T-helper 22 cell (primary cell): ENCODE measurements at regions not wholly inside any gene's neighbourhood (a gene's known extent, or its start where the extent isn't known, plus 50 kb on each side); places are given as distances from the start of the nearest gene placed in this dataset.
"Not testable (repeated sequence)": the region's sequence is repeated elsewhere in the genome, so short reads cannot be mapped to it uniquely, and the experiment has no call there.

Experiments used
- DNase-seq: peaks from one replicate; pipeline ENCODE4 v3.0.0-alpha.2; 2020; ENCODE audit warnings: low read depth

DNA sequence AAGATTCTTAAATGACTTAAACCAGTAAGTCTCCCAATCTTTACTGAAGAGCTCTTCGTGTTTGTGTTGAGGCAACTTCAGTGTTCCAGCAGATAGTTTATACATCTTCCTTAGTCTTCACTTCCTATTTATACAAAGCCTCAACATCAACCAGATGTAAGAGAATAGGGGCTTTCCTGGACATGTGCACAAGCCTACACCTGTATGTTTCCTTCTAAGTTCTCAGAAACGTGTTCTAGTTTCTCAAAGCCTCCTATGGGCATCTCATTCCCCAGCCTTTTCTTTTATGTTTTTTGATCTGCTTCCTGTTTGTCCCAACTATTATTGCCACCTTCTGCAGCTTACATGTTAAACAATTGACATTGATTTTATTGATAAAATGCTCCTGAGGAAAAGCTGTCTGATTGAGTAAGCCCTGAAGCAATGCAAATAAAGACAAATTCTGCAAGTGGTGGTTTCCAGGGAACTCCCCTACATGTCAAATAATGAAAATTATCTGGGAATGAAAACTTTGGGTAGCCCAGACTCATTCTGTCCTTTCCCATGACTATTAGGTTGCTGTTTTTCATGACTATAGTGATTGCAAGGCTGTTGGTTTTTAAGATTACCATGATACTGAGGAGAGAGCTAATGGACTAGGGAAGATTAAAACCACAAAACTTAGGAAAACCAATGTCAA lies 663.3 kb upstream of the ACVR2A start:
- no peak for DNase-seq

DNA sequence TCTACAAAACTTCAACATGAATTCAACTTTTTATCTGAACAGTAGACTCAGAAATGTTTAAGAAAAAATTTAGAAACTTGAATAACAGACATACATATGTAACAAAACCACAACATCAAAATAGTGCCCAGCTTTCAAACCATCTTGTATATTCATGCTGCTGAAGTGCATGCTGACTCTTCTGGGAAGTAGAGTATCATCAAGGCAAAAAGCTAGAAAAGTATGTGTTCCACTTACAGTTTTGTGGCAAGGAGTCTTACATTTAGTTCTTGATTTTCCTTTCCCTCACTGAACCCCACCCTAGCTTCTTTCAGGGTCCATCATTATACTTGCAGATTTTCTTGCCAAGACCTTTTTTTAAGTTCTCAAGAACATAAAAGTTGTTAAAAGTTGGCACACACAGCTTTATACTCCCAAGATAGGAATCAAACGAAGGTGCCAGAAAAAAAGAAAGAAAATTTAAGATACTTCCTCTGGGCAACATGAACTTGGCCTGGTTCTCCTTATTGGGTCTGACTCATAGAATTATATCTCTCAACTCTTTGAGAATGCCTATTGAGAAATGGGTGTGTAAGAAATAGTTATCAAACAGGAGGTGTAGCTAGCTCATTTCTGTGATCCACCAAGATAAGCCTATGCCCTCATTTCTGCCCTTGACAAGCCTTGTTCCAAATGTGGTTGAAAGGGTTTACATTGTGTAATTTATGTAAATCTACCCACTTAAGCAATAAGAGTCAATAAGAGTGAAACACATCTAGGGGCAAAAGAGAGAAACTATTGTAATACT lies 667.6 kb upstream of the ACVR2A start:
- DNase-seq, result no peak

DNA sequence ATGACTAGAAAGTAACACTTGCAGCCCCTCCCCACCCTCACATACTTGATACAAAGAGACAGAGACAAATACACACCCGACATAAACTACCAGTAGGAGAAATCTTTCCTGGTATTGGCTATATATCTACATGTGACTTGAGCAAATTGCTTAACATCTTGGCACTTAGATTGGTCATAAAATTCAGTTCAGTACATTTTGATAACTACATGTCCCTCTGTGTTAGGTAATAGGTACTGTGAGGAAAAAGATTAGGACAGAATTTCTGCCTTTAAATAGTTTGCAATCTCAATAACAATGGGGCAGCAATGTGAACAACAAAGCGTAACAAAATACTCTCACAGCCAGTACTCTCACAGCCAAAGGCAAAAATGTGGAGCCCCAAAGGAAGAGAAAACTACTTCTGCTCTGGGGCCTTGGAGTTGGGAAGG lies 670.0 kb upstream of the ACVR2A start:
- no peak for DNase-seq

DNA sequence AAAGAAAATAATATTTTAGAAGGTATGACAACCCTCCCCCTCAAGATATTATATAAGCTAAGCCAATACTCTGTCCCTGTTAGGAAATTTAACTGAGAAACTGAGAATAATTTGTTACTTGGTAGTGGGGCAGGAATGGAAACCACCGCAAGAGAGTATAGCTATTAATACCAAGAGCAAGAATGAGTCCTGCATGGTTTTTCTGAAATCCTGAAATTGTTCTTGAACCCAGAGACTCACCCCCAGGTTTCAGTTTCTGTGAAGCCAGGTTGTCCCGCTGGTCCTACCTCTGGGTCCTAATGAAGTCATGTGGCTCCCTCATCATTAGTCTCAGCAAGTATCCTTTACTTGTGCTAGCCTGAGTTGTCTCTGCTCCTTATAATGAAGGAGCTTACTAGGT lies 671.0 kb upstream of the ACVR2A start:
- DNase-seq, result no peak

GRCh38 chr2:147173189-147173581 lies 671.6 kb upstream of the ACVR2A start:
- DNase-seq, result no peak

- no peak for DNase-seq
Observed at GRCh38 chr2:147172493-147173188, 672.2 kb upstream of the ACVR2A start.

DNA sequence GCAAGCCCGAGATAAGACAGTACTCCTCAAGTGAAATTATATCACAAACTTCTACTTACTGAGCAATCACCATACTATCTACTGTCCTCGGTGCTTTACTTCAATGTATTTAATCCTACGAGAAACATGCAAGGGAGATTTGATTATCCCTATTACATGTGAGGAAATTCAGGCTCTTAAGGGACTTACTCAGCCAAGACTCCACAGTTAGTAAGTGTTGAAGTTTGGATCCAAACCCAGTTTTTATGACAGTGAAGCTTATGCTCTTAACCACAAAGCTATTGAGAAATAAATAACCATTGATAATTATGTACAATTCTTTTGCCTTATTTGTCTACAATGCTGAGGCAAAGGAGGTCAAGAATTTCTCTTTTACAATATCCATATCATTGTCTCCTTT lies 672.9 kb upstream of the ACVR2A start:
- no peak for DNase-seq

- no peak for DNase-seq
Observed at GRCh38 chr2:147170932-147171331, 673.9 kb upstream of the ACVR2A start.

DNA sequence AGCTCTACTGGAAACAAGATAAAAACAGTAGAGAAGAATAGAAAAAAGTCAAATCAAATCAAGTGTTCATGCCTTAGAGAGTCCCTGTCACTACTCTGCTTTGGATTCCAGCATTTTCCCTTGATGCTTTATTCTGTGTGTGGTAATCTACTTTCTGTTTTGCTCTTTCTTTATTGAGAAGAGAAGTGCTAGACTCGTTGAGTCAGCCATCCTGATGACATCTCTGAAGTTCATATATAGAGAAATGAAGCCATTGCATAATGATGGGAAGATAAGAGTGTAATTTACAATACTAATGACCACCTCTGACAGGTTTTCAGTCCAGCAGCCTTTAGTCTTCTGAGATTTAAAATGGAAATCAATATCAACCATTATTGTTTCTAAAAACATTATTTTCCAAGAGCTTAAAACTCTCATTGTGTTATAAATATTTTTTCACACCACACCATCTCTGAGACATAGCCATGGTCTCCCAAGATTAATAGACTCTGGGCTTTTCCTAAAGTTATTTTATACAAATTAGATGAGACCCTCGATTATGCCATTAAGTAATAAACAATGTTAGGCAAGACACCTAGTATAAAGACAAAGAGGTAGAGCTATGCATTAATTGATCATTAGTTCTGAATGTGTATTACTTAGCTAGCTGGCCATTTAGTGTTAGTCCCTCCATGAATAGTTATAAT lies 679.0 kb upstream of the ACVR2A start:
- DNase-seq, result no peak

DNA sequence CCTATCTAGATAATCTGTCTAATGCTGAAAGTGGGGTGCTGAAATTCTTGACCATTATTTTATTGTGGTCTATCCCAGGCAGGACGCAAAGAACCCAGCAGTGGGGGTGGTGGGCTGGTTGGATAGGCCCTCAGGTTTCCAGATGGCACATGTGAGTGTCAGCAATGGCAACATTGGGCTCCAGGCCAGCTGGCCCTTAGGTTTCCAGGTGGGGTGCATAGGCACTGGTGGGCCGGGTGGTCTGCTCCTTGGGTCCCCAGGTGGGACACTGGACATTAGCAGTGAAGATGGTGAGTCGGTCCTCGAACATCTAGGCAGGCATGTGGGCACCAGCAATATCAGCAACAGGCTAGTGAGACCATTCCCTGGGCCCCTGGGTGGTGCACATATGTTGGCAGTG lies 680.3 kb upstream of the ACVR2A start:
- no peak for DNase-seq

GRCh38 chr2:147161746-147162145 lies 683.1 kb upstream of the ACVR2A start:
- DNase-seq, result no peak

- DNase-seq, result no peak
Observed at GRCh38 chr2:147156970-147157369, 687.9 kb upstream of the ACVR2A start.

GRCh38 chr2:147150241-147150635 lies 694.6 kb upstream of the ACVR2A start:
- no peak for DNase-seq

GRCh38 chr2:147149575-147150240 lies 695.1 kb upstream of the ACVR2A start:
- no peak for DNase-seq

- DNase-seq, result no peak
Observed at GRCh38 chr2:147147802-147148201, 697.0 kb upstream of the ACVR2A start.

DNA sequence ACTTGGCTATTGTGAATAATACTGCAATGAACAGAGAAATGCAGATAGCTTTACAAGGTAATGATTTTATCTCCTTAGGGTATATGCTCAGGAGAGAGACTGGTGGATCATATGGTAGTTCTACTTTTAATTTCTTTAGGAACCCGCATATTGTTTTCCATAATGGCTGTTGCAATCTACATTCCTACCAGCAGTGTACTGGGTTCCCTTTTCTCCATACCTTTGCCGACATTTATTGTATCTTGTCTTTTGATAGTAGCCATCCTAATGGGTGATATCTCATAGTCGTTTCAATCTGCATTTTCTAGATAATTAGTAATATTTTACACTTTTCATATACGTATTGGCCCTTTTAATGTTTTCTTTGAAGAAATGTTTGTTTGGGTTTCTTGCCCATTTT lies 702.9 kb upstream of the ACVR2A start:
- DNase-seq, result no peak

DNA sequence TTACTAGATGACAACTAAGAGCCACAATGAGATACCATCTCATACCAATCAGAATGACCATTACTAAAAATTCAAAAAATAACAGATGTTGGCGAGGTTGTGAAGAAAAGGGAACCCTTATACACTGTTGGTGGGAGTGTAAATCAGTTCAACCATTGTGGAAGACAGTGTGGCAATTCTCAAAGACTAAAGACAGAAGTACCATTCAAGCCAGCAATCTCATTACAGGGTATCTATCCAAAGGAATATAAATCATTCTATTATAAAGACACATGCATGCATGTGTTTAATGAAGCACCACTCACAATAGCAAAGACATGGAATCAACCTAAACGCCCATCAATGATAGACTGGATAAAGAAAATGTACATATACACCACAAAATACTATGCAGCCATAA lies 705.1 kb upstream of the ACVR2A start:
- not testable (repeated sequence) for DNase-seq

- DNase-seq, result no peak
Observed at GRCh38 chr2:147137711-147138110, 707.1 kb upstream of the ACVR2A start.

GRCh38 chr2:147135376-147135775 lies 709.5 kb upstream of the ACVR2A start:
- no peak for DNase-seq

- no peak for DNase-seq
Observed at GRCh38 chr2:147133286-147133908, 711.4 kb upstream of the ACVR2A start.

DNA sequence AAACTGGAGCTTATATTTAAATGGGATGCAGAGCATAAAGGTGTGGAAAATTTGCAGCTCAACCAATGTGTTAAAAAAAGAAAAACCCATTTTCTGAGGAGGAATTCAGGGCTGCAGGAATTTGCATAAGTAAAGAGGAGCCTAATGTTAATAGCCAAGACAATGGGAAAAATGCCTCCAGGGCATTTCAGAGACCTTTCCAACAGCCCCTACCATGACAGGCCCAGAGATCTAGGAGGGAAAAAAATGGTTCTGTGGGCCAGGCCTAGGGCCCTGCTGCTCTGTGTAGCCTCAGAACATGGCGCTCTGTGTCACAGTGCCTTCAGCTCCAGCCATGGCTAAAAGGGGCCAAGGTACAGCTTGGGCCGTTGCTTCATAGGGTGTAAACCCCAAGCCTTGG lies 719.7 kb upstream of the ACVR2A start:
- DNase-seq, result no peak

- DNase-seq, result no peak
Observed at GRCh38 chr2:147122944-147123343, 721.9 kb upstream of the ACVR2A start.
